GM10847 (cell line): ENCODE measurements at regions not wholly inside any gene's neighbourhood (a gene's known extent, or its start where the extent isn't known, plus 50 kb on each side); places are given as distances from the start of the nearest gene placed in this dataset.

Experiments used
- POLR2A ChIP-seq: IDR thresholded peaks from 2 replicates; pipeline ENCODE4 v1.6.1; 2011; ENCODE audit not compliant: insufficient read length; ENCODE audit errors: extremely low read depth

GRCh38 chr22:22091400-22091878 lies 108.9 kb upstream of the TOP3B start:
- TF ChIP-seq POLR2A, result no peak

DNA sequence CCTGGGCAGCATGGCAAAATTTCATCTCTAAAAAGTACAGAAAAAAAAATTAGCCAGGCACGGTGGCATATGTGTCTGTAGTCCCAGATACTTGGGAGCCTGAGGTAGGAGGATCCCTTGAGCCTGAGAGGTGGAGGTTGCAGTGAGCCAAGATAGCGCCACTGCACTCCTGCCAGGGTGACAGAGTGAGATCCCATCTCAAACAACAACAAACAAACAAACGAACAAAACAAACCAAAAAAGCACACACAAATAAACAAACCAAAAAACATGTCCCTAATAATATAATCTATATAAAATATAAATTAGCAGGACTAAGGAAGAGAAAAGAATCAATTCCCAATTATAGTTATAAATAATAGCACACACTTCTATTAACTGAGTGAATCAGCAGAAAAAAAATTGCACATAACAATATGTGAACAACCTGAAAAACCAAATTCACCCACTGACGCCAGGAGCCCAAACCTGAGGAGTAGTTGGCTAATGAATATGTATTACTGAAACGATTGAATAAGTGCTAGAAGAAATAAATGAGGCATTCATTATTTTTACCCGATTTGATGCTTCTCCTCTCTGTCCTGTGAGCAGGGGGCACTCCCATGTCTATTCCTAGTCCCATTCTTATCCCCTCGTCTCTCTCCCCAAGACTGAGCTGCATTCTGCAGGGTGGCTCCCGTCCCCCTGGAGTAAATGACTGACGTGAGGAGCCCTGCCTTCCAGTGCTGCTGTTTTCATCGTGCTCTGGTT lies 108.2 kb upstream of the TOP3B start:
- no peak for TF ChIP-seq POLR2A

DNA sequence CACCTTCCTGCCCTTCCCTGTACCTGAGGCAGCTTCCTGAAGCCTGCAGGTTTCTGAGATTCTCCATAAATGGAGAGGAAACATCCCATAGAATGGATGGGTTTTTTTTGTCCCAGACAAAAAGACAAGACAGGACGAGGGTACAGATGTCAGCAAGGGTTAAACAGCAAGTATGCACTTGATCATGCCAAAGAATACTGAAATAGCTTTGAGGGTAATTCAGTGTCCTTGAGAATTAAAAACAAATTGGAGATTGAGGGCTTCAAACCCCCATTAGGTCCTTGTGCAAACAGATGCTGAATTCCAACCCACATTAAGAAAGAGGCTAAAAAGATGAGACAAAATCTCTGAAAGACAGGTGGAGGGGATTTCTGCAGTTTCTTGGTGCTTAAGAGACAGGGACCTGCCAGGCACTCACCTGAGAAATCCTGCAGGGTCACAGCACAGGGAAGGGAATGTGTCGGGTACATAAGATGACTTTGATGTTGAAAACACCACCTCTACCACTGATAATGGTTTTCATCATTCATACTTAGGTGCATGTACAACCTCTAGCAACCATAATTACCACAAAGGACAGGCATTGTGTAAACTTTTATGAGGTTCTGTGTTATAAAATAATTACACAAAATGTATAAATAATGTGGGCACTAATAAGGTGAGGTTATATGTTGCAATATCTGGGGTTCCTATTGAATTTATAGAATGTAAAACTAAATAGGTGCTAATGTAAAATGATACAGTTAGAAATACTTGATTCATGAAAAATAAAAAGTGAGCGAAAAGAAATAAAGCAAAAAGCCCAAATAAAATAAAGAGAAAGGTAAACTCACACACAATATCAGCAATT lies 107.1 kb upstream of the TOP3B start:
- no peak for TF ChIP-seq POLR2A

DNA sequence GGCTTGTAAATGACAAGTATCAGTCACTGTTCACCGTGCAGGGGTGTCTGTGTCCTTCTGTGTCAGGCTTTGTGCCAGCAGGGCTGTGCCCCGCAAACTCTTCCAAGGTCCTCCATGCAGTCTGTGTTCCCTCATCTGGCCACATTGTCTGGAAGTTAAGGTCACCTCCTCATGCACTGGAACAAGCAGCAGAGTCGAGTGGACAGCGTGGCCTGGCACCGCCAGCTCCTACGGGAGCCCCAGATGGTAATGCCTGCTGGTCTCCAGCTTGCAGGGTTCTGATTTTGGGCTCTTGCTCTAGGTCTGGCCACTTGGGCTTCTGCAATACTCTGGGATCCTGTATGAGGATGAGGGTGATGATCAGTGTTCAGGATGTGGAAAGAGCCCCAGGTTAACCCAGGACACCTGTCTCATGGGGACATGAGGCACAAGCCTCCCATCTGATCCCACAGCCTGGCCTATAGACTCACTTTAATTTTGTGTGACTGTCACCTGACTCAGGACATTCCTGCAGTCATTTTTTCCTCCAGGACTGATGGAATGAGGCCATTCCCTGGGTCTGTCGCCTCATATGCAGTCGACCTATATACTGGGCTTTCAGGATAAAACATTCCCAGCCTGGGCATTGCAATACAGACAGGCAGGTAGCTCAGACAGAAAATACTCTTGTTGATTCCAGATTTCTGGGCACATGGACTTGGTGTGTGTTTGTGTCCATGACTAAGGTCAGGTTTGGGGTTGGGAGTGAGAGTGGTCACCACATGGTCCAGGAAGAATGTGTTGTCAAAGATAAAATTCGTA lies 106.3 kb upstream of the TOP3B start:
- TF ChIP-seq POLR2A, result no peak

DNA sequence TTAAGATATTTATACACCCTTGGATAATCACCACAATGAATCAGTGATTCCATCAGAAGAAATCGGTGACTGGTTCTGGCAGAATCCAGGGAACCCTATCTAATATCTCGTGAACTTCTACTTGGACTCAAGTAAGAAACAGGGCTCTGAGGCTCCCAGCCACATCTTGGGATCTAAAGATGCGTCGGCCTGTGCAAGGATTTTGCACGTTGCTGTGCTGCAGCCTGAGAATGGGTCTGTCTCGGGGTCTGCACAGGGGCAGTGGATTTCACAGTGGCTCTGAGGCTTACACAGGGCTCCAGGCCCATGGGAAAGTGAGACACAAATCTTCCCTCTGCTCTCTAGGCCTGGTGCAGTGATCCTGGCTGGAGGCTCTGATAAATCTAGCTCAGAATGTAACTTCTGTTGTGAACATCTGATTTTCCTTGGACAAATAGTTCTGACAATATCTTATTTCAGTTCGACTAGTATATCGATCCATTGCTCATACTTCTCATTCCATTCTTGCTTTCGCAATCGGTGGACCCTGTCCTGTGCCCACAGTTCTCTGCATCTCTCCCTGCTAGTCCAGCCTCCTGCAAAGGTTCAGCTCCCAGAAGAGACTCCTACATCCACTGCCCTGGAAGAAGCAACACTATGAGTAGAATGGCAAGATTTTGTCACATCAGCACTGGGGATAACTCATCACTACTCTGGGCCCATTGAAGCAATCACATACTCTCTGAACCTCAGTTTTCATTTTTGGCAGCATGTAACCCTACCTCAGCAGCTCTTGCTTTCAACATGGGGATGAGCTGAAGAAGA lies 105.5 kb upstream of the TOP3B start:
- no peak for TF ChIP-seq POLR2A

- TF ChIP-seq POLR2A, result no peak
Observed at GRCh38 chr22:22086501-22087158, 104.0 kb upstream of the TOP3B start.

DNA sequence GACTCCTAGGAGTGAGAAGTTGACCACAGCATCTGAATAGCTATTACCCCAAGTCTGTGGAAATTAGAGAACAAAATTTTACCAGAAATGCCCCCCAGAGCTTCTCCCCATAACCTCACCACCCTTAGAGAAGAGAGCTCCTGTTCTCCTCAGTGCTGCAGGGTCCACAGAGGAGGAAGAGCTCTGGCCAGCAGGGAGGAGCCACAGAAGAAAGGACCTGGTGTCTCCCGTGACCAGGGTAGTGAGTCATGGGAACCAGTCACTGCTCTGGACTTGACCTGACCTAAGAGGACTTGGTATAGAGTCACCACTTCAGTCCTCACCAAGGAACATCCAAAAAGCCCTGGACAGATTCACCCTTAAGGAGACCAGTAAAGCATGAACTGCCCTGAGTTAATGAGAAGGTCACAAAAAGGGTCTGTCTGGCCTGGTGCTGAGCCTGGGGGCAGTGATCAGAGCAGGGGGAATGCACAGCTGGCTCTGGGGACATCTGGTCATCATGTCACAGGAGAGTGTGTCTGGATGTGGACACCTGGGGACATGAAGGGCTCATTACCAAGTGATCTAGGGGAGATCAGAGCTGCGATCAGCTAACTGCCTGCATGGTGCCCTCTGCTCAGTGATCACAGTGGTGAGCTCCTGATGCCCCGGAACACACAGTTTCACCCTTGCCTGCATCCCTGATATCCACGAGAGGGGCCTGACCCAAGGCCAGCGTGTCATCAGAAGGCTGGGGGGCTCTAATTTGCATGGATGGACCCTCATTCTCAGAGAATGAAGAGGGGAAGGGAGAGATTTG lies 103.3 kb upstream of the TOP3B start:
- TF ChIP-seq POLR2A, result no peak

- no peak for TF ChIP-seq POLR2A
Observed at GRCh38 chr22:22084089-22084711, 101.6 kb upstream of the TOP3B start.

GRCh38 chr22:22082960-22083359 lies 100.4 kb upstream of the TOP3B start:
- TF ChIP-seq POLR2A, result no peak

DNA sequence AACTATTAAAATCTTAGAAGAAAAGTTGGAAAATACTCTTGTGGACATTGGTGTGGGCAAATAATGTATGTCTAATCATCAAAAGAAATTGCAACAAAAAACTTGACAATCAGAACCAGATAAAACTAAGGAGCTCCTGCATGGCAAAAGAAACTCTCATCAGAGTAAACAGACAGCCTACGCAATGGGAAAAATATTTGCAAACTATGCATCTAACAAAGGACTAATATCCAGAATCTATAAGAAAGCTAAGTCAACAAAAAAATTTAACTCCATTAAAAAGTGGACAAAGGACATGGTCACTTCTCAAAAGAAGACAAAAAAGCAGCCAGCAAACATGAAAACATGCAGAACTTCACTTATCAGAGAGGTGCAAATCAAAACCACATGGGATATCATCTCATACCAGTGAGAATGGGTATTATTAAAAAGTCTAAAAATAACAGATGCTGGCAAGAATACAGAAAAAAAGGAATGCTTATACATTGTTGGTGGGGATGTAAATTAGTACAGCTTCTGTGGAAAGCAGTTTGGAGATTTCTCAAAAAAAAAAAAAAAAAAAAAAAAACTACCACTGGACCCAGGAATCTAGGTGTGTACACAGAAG lies 99.7 kb upstream of the TOP3B start:
- no peak for TF ChIP-seq POLR2A

GRCh38 chr22:22080270-22080669 lies 97.7 kb upstream of the TOP3B start:
- no peak for TF ChIP-seq POLR2A

DNA sequence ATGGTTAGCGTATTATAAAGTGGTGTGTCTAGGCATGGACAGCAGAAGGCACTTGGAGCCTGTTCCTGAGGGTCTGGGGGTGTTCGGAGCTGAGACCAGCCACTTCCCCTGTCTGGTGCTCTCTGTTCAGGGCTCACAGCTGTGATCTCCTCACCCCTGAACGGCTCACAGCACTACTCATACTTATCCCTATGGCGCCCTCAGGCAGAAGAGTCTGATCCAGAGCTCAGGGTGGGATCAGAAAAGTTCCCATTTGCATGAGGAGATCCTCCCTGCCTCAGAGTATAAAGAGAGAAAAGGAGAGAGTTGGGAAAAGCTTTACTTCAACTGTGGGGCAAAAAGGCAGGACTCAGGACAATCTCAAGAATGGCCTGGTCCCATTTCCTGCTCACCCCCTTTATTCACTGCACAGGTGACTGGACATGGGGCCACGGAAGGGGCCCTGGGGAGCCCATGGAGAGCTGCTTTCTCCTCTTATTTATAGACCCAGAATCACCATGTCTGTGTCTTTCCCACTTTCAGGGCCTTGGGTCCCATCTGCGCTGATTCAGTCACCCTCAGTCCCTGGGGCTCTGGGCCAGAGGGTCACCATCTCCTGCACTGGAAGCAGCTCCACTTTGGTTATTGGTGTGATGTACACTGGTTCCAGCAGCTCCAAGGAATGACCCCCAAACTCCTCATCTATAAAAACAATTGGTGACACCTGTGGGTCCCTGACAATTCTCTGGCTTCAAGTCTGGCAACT lies 97.0 kb upstream of the TOP3B start:
- no peak for TF ChIP-seq POLR2A
